ENCODE measurements at regions not wholly inside any gene's neighbourhood (a gene's known extent, or its start where the extent isn't known, plus 50 kb on each side); places are given as distances from the start of the nearest gene placed in this dataset.

GRCh38 chr2:49714454-49714853 is 560.1 kb upstream of the FSHR start:
- Histone ChIP-seq H3K27ac (ENCODE audit: low read depth) (no peak overlapping the region), H3K4me2 (no peak overlapping the region), H3K9me2 (ENCODE audit: insufficient read depth) (no peaks in the 10 kb centered on the region), H3K4me3 (no peak overlapping the region), H3F3A (replicated peaks; ENCODE audit: low read depth) (no peaks in the 10 kb centered on the region), H3K4me1 (ENCODE audit: insufficient read depth) (no peaks in the 10 kb centered on the region), H2AFZ (no peak overlapping the region), H3K79me2 (replicated peaks; ENCODE audit: insufficient read depth) (no peaks in the 10 kb centered on the region), H4K20me1 (replicated peaks; ENCODE audit: insufficient read depth) (no peaks in the 10 kb centered on the region), H3K36me3 (ENCODE audit: insufficient read depth) (no peaks in the 10 kb centered on the region), H3K27me3 (ENCODE audit: insufficient read depth) (no peaks in the 10 kb centered on the region)
- ATAC-seq: peak; percentile 87
- peak; percentile 41 for DNase-seq (ENCODE audit: low spot score)
- Mint-ChIP-seq H3K9me3 (no peaks in the 10 kb centered on the region), H3K4me1 (no peaks in the 10 kb centered on the region), H3K27ac (no peak overlapping the region), H3K27me3 (ENCODE audit: insufficient read depth, low read depth, poor library complexity) (no peaks in the 10 kb centered on the region), H3K4me3 (no peak overlapping the region), H3K36me3 (ENCODE audit: low read depth) (no peaks in the 10 kb centered on the region)
- TF ChIP-seq NANOG (IDR thresholded peaks at IDR 0.05; ENCODE audit: borderline replicate concordance): no peak
- TF ChIP-seq CREB1 (CRISPR knock-in tag; IDR thresholded peaks at IDR 0.05; ENCODE audit: low read depth): no peak
- peak in 1 of 2 experiments; percentile 24; a peak in 2 of 4 replicates for TF ChIP-seq CTCF (conservative IDR thresholded peaks at IDR 0.05; ENCODE audit: low read depth in 2 of 2)
- no peak for TF ChIP-seq ZNF114 (CRISPR knock-in tag; IDR thresholded peaks at IDR 0.05)

GRCh38 chr2:49702740-49703139 is 548.4 kb upstream of the FSHR start:
- no peaks in the 10 kb centered on the region for H3K9me2 ChIP-seq (ENCODE audit: insufficient read depth)
- no peak overlapping the region for H3K27ac ChIP-seq (ENCODE audit: low read depth)
- DNase-seq (ENCODE audit: low spot score): no peak
- H2AFZ ChIP-seq: no peak overlapping the region
- Mint-ChIP-seq H3K27me3 (ENCODE audit: insufficient read depth, low read depth, poor library complexity) (no peaks in the 10 kb centered on the region), H3K4me1 (no peaks in the 10 kb centered on the region), H3K9me3 (no peaks in the 10 kb centered on the region), H3K36me3 (ENCODE audit: low read depth) (no peaks in the 10 kb centered on the region), H3K4me3 (no peak overlapping the region), H3K27ac (no peak overlapping the region)
- H3F3A ChIP-seq (replicated peaks; ENCODE audit: low read depth): no peaks in the 10 kb centered on the region
- no peaks in the 10 kb centered on the region for H3K36me3 ChIP-seq (ENCODE audit: insufficient read depth)
- H4K20me1 ChIP-seq (replicated peaks; ENCODE audit: insufficient read depth): no peaks in the 10 kb centered on the region
- no peaks in the 10 kb centered on the region for H3K4me1 ChIP-seq (ENCODE audit: insufficient read depth)
- no peak overlapping the region for H3K4me3 ChIP-seq
- H3K4me2 ChIP-seq: no peak overlapping the region
- no peaks in the 10 kb centered on the region for H3K27me3 ChIP-seq (ENCODE audit: insufficient read depth)
- H3K79me2 ChIP-seq (replicated peaks; ENCODE audit: insufficient read depth): no peaks in the 10 kb centered on the region
- no peak for ATAC-seq
- TF ChIP-seq EZH2 (IDR thresholded peaks at IDR 0.05; ENCODE audit: low read depth, unreplicated experiment) (no peak), POLR2AphosphoS5 (IDR thresholded peaks at IDR 0.05; ENCODE audit: low read depth) (no peak), NANOG (IDR thresholded peaks at IDR 0.05; ENCODE audit: borderline replicate concordance) (no peak), ETS1 (IDR thresholded peaks at IDR 0.05) (no peak), ZNF114 (CRISPR knock-in tag; IDR thresholded peaks at IDR 0.05) (no peak), ZNF462 (CRISPR knock-in tag; IDR thresholded peaks at IDR 0.05) (no peak), STAT1 (IDR thresholded peaks at IDR 0.05; ENCODE audit: unreplicated experiment) (no peak), REST (IDR thresholded peaks at IDR 0.05; ENCODE audit: unreplicated experiment) (no peak)

All from GM23338 (cell line).